Endodermal cell (in vitro differentiated cells): ENCODE measurements at regions not wholly inside any gene's neighbourhood (a gene's known extent, or its start where the extent isn't known, plus 50 kb on each side); places are given as distances from the start of the nearest gene placed in this dataset.

Experiments
- DNase-seq: peaks from one replicate; pipeline ENCODE4 v3.0.0-alpha.2; 2017
- H3K27ac ChIP-seq: 2 replicates; pipeline ENCODE4 v1.5.1; 2013; ENCODE audit warnings: mild to moderate bottlenecking, low read depth, low read length, moderate library complexity
- H3K27me3 ChIP-seq: 2 replicates; pipeline ENCODE4 v1.6.1; 2013; ENCODE audit warnings: mild to moderate bottlenecking, low read length, moderate library complexity; ENCODE audit not compliant: insufficient read depth, control insufficient read depth, poor library complexity, severe bottlenecking
- H3K36me3 ChIP-seq: 2 replicates; pipeline ENCODE4 v1.7.0; 2013; ENCODE audit warnings: mild to moderate bottlenecking, low read length, moderate library complexity; ENCODE audit not compliant: control insufficient read depth, insufficient read depth
- H3K4me1 ChIP-seq: one replicate; pipeline ENCODE4 v1.7.0; 2013; ENCODE audit warnings: low read length; ENCODE audit not compliant: control insufficient read depth, insufficient read depth
- H3K4me3 ChIP-seq: 2 replicates; pipeline ENCODE4 v1.5.1; 2013; ENCODE audit warnings: mild to moderate bottlenecking, low read length, moderate library complexity
- H3K9ac ChIP-seq: 2 replicates; pipeline ENCODE4 v1.6.1; 2013; ENCODE audit warnings: mild to moderate bottlenecking, low read length, moderate library complexity; ENCODE audit not compliant: poor library complexity, severe bottlenecking; ENCODE audit errors: extremely low read depth
- H3K9me3 ChIP-seq: 2 replicates; pipeline ENCODE4 v1.6.1; 2013; ENCODE audit warnings: mild to moderate bottlenecking, low read length, moderate library complexity; ENCODE audit not compliant: control insufficient read depth
- H3K27ac Mint-ChIP-seq: 2 replicates; pipeline ENCODE4 v1.8.0; 2020; ENCODE audit warnings: mixed read lengths
- H3K27me3 Mint-ChIP-seq: 2 replicates; pipeline ENCODE4 v1.8.0; 2021; ENCODE audit warnings: mild to moderate bottlenecking, mixed read lengths; ENCODE audit not compliant: insufficient read depth
- H3K36me3 Mint-ChIP-seq: 2 replicates; pipeline ENCODE4 v1.8.0; 2020; ENCODE audit warnings: low read depth, mixed read lengths
- H3K4me1 Mint-ChIP-seq: 2 replicates; pipeline ENCODE4 v1.8.0; 2020; ENCODE audit warnings: mixed read lengths
- H3K4me3 Mint-ChIP-seq: 2 replicates; pipeline ENCODE4 v1.8.0; 2020; ENCODE audit warnings: mild to moderate bottlenecking, moderate library complexity, mixed read lengths
- H3K9me3 Mint-ChIP-seq: 2 replicates; pipeline ENCODE4 v1.8.0; 2020; ENCODE audit warnings: mild to moderate bottlenecking, mixed read lengths
- CTCF ChIP-seq: fragments of 200-600 bp; sonication (generic); conservative IDR thresholded peaks from 2 replicates; pipeline ENCODE4 v1.5.0; 2021; ENCODE audit warnings: antibody characterized with exemption, mild to moderate bottlenecking
- WGBS, 2 experiments: methylation state at CpG; one replicate each; pipeline versions ENCODE4 v1.1.5 to v1.1.7; 2013; ENCODE audit warnings: missing lambda C conversion rate in 2 of 2, mixed read lengths in 1 of 2; ENCODE audit not compliant: insufficient coverage in 1 of 2, insufficient read length in 1 of 2; 5-methylcytosine and 5-hydroxymethylcytosine counted together

GRCh38 chr5:38752012-38752536 is 93.7 kb upstream of the OSMR start:
- H3K4me3 Mint-ChIP-seq = no peak overlapping the region
- peaks cover 6% of the 10 kb centered on the region for H3K27me3 Mint-ChIP-seq
- H3K36me3 Mint-ChIP-seq = no peaks in the 10 kb centered on the region
- DNase-seq = no peak
- no peaks in the 10 kb centered on the region for H3K9me3 Mint-ChIP-seq
- H3K4me1 ChIP-seq = no peaks in the 10 kb centered on the region
- no peak overlapping the region for H3K9ac ChIP-seq
- H3K27ac ChIP-seq = no peak overlapping the region
- 94 to 95% methylated on average over 4 to 6 of the region's 6 CpGs for WGBS, 2 experiments
- H3K36me3 ChIP-seq = no peaks in the 10 kb centered on the region
- H3K4me1 Mint-ChIP-seq = no peaks in the 10 kb centered on the region
- no peak for TF ChIP-seq CTCF
- no peak overlapping the region for H3K4me3 ChIP-seq
- peaks cover 2% of the 10 kb centered on the region for H3K27me3 ChIP-seq
- no peak overlapping the region for H3K27ac Mint-ChIP-seq
- H3K9me3 ChIP-seq = no peaks in the 10 kb centered on the region

- no peaks in the 10 kb centered on the region for H3K27me3 ChIP-seq
- Mint-ChIP-seq H3K4me1 (no peaks in the 10 kb centered on the region), H3K9me3 (no peaks in the 10 kb centered on the region), H3K27ac (no peak overlapping the region), H3K4me3 (no peak overlapping the region), H3K27me3 (peaks cover 6% of the 10 kb centered on the region), H3K36me3 (no peaks in the 10 kb centered on the region)
- H3K9me3 ChIP-seq = no peaks in the 10 kb centered on the region
- WGBS, 2 experiments = 89 to 100% methylated on average over 1 to 4 of the region's 4 CpGs
- no peaks in the 10 kb centered on the region for H3K36me3 ChIP-seq
- DNase-seq = no peak
- no peaks in the 10 kb centered on the region for H3K4me1 ChIP-seq
- H3K9ac ChIP-seq = no peak overlapping the region
- no peak for TF ChIP-seq CTCF
- no peak overlapping the region for H3K27ac ChIP-seq
- no peak overlapping the region for H3K4me3 ChIP-seq
These were observed 93.2 kb upstream of the OSMR start for GRCh38 chr5:38752622-38753021.

- no peaks in the 10 kb centered on the region for H3K36me3 Mint-ChIP-seq
- TF ChIP-seq CTCF = no peak
- Histone ChIP-seq H3K27ac (no peak overlapping the region), H3K27me3 (no peaks in the 10 kb centered on the region), H3K9ac (no peak overlapping the region), H3K9me3 (no peaks in the 10 kb centered on the region), H3K4me3 (no peak overlapping the region), H3K4me1 (no peaks in the 10 kb centered on the region), H3K36me3 (no peaks in the 10 kb centered on the region)
- no peaks in the 10 kb centered on the region for H3K4me1 Mint-ChIP-seq
- 86 to 89% methylated on average over 1 to 3 of the region's 3 CpGs for WGBS, 2 experiments
- no peak overlapping the region for H3K27ac Mint-ChIP-seq
- H3K9me3 Mint-ChIP-seq = no peaks in the 10 kb centered on the region
- peaks cover 6% of the 10 kb centered on the region for H3K27me3 Mint-ChIP-seq
- no peak for DNase-seq
- no peak overlapping the region for H3K4me3 Mint-ChIP-seq
These were observed 92.7 kb upstream of the OSMR start for GRCh38 chr5:38753141-38753540.
